H9 (cell line): ENCODE measurements at regions not wholly inside any gene's neighbourhood (a gene's known extent, or its start where the extent isn't known, plus 50 kb on each side); places are given as distances from the start of the nearest gene placed in this dataset.

ENCODE experiments used
- DNase-seq: peaks from one replicate; pipeline ENCODE4 v3.0.0-alpha.2; 2017
- H2AFZ ChIP-seq: one replicate; pipeline ENCODE4 v1.6.1; 2013; ENCODE audit warnings: mild to moderate bottlenecking, low read length, control low read depth, moderate library complexity
- H2AK5ac ChIP-seq: 2 replicates; pipeline ENCODE4 v1.6.1; 2013; ENCODE audit warnings: low read length, control low read depth, mixed read lengths; ENCODE audit not compliant: insufficient read length
- H2BK120ac ChIP-seq: one replicate; pipeline ENCODE4 v1.6.1; 2013; ENCODE audit warnings: low read depth, mild to moderate bottlenecking, low read length, control low read depth, inconsistent platforms; ENCODE audit not compliant: poor library complexity, severe bottlenecking
- H2BK12ac ChIP-seq: 2 replicates; pipeline ENCODE4 v1.6.1; 2013; ENCODE audit warnings: low read length, control low read depth, mixed read lengths, low read depth; ENCODE audit not compliant: insufficient read length
- H2BK15ac ChIP-seq: 2 replicates; pipeline ENCODE4 v1.6.1; 2013; ENCODE audit warnings: low read depth, low read length, control low read depth
- H2BK20ac ChIP-seq: one replicate; pipeline ENCODE4 v1.6.1; 2013; ENCODE audit warnings: low read depth, mild to moderate bottlenecking, low read length, control low read depth, inconsistent platforms; ENCODE audit not compliant: poor library complexity, severe bottlenecking
- H2BK5ac ChIP-seq: 2 replicates; pipeline ENCODE4 v1.6.1; 2013; ENCODE audit warnings: low read length, control low read depth, mixed read lengths; ENCODE audit not compliant: insufficient read length
- H3K14ac ChIP-seq: 2 replicates; pipeline ENCODE4 v1.6.1; 2013; ENCODE audit warnings: low read length, control low read depth; ENCODE audit not compliant: insufficient read depth
- H3K18ac ChIP-seq: 2 replicates; pipeline ENCODE4 v1.6.1; 2013; ENCODE audit warnings: low read depth, mild to moderate bottlenecking, mixed read lengths, low read length, control low read depth; ENCODE audit not compliant: insufficient read length
- H3K23ac ChIP-seq: 2 replicates; pipeline ENCODE4 v1.6.1; 2013; ENCODE audit warnings: low read length, control low read depth, mixed read lengths, low read depth; ENCODE audit not compliant: insufficient read length
- H3K23me2 ChIP-seq: 2 replicates; pipeline ENCODE4 v1.6.1; 2013; ENCODE audit warnings: low read depth, mild to moderate bottlenecking, mixed read lengths, low read length, control low read depth; ENCODE audit not compliant: insufficient read length, poor library complexity, severe bottlenecking
- H3K27ac ChIP-seq: 2 replicates; pipeline ENCODE4 v1.5.1; 2013; ENCODE audit warnings: low read length, control low read depth, mixed read lengths, low read depth; ENCODE audit not compliant: insufficient read length
- H3K27me3 ChIP-seq: 2 replicates; pipeline ENCODE4 v1.6.1; 2013; ENCODE audit warnings: low read length, control low read depth, inconsistent platforms; ENCODE audit not compliant: insufficient read depth
- H3K4ac ChIP-seq: 2 replicates; pipeline ENCODE4 v1.6.1; 2013; ENCODE audit warnings: low read depth, mild to moderate bottlenecking, control low read depth, inconsistent platforms, low read length, moderate library complexity
- H3K4me1 ChIP-seq: 2 replicates; pipeline ENCODE4 v1.6.1; 2013; ENCODE audit warnings: low read length, control low read depth, inconsistent platforms; ENCODE audit not compliant: insufficient read depth
- H3K4me2 ChIP-seq: 2 replicates; pipeline ENCODE4 v1.6.1; 2013; ENCODE audit warnings: low read length, control low read depth, mixed read lengths; ENCODE audit not compliant: insufficient read length, insufficient read depth
- H3K56ac ChIP-seq: 2 replicates; pipeline ENCODE4 v1.6.1; 2013; ENCODE audit warnings: low read depth, mild to moderate bottlenecking, mixed read lengths, low read length, control low read depth; ENCODE audit not compliant: insufficient read length
- H3K79me1 ChIP-seq: 2 replicates; pipeline ENCODE4 v1.6.1; 2013; ENCODE audit warnings: low read depth, mild to moderate bottlenecking, moderate library complexity, low read length, control low read depth, inconsistent platforms; ENCODE audit not compliant: insufficient read depth, poor library complexity, severe bottlenecking
- H3K79me2 ChIP-seq: 2 replicates; pipeline ENCODE4 v1.6.1; 2013; ENCODE audit warnings: low read length, control low read depth, inconsistent platforms; ENCODE audit not compliant: insufficient read depth
- H3K9ac ChIP-seq: 2 replicates; pipeline ENCODE4 v1.6.1; 2013; ENCODE audit warnings: low read length, control low read depth, mixed read lengths; ENCODE audit not compliant: insufficient read length; ENCODE audit errors: extremely low read depth
- H3K9me3 ChIP-seq: one replicate; pipeline ENCODE4 v1.6.1; 2013; ENCODE audit warnings: low read depth, low read length, inconsistent platforms; ENCODE audit not compliant: control insufficient read depth
- H3T11ph ChIP-seq: one replicate; pipeline ENCODE4 v1.6.1; 2013; ENCODE audit warnings: mild to moderate bottlenecking, low read length, control low read depth, inconsistent platforms
- H4K20me1 ChIP-seq: one replicate; pipeline ENCODE4 v1.6.1; 2013; ENCODE audit not compliant: control insufficient read depth, insufficient read length, insufficient read depth
- H4K5ac ChIP-seq: 2 replicates; pipeline ENCODE4 v1.6.1; 2013; ENCODE audit warnings: low read depth, mild to moderate bottlenecking, mixed read lengths, low read length, control low read depth; ENCODE audit not compliant: insufficient read length
- H4K8ac ChIP-seq: replicated peaks from 2 replicates; pipeline ENCODE4 v1.6.1; 2013; ENCODE audit warnings: low read length, control low read depth, mixed read lengths, low read depth; ENCODE audit not compliant: insufficient read length
- H4K91ac ChIP-seq: 2 replicates; pipeline ENCODE4 v1.6.1; 2013; ENCODE audit warnings: low read depth, mild to moderate bottlenecking, moderate library complexity, mixed read lengths, low read length, control low read depth; ENCODE audit not compliant: insufficient read length
- H3K27ac Mint-ChIP-seq, 3 experiments: 2 replicates in 2 of 3; 3 replicates in 1 of 3; pipeline ENCODE4 v1.8.0; 2020 to 2021; ENCODE audit warnings: mixed read lengths in 3 of 3, mild to moderate bottlenecking in 1 of 3, moderate library complexity in 1 of 3
- H3K27me3 Mint-ChIP-seq: 2 replicates; pipeline ENCODE4 v1.8.0; 2021; ENCODE audit warnings: low read depth, mild to moderate bottlenecking, moderate library complexity, mixed read lengths
- H3K36me3 Mint-ChIP-seq, 3 experiments: 2 replicates in 2 of 3; 3 replicates in 1 of 3; pipeline ENCODE4 v1.8.0; 2020 to 2021; ENCODE audit warnings: low read depth in 3 of 3, mixed read lengths in 3 of 3; ENCODE audit not compliant: insufficient read depth in 1 of 3
- H3K4me1 Mint-ChIP-seq, 2 experiments: 2 replicates each; pipeline ENCODE4 v1.8.0; 2020; ENCODE audit warnings: mixed read lengths in 2 of 2
- H3K4me3 Mint-ChIP-seq, 2 experiments: 2 replicates in 1 of 2; 3 replicates in 1 of 2; pipeline ENCODE4 v1.8.0; 2020 to 2021; ENCODE audit warnings: mild to moderate bottlenecking in 2 of 2, mixed read lengths in 2 of 2, moderate library complexity in 1 of 2
- H3K9me3 Mint-ChIP-seq, 2 experiments: 2 replicates in 1 of 2; 3 replicates in 1 of 2; pipeline ENCODE4 v1.8.0; 2020; ENCODE audit warnings: mild to moderate bottlenecking in 2 of 2, mixed read lengths in 2 of 2, moderate library complexity in 1 of 2
- WGBS: extraction: QIAGEN DNeasy Blood & Tissue Kit; methylation state at CpG from one replicate; pipeline ENCODE4 v1.1.7; 2013; ENCODE audit warnings: missing lambda C conversion rate, low lambda C conversion rate, mixed read lengths; ENCODE audit not compliant: insufficient read length; ENCODE audit errors: extremely low coverage; 5-methylcytosine and 5-hydroxymethylcytosine counted together
- TF ChIP-seq, protein P1 (sequence below): fragments of 200-600 bp; sonication (generic); conservative IDR thresholded peaks from 3 replicates; pipeline ENCODE4 v1.8.0; 2021; ENCODE audit warnings: antibody characterized with exemption, mild to moderate bottlenecking

- H3T11ph ChIP-seq, result no peak overlapping the region
- no peaks in the 10 kb centered on the region for H3K23me2 ChIP-seq
These were observed 330.2 kb downstream of the BCKDHB start for GRCh38 chr6:80436663-80437062.

More at GRCh38 chr6:80436663-80437062, 330.2 kb downstream of the BCKDHB start:
- H2BK15ac ChIP-seq, result no peak overlapping the region
- H3K4me2 ChIP-seq, result no peak overlapping the region
- no peaks in the 10 kb centered on the region; the same call in 1 of the 2 replicates for H3K4me1 ChIP-seq
- H3K9ac ChIP-seq, result no peak overlapping the region
- H2BK120ac ChIP-seq, result no peak overlapping the region
- H3K14ac ChIP-seq, result no peak overlapping the region
- no peak overlapping the region for H3K4me3 Mint-ChIP-seq
- no peaks in the 10 kb centered on the region for H3K79me2 ChIP-seq
- H3K79me1 ChIP-seq, result no peaks in the 10 kb centered on the region
- peaks cover 14 to 20% of the 10 kb centered on the region in 2 experiments for H3K4me1 Mint-ChIP-seq
- H4K91ac ChIP-seq, result no peak overlapping the region
- H3K23ac ChIP-seq, result no peak overlapping the region
- no peak overlapping the region for H2BK12ac ChIP-seq
- TF ChIP-seq, protein P1, sequence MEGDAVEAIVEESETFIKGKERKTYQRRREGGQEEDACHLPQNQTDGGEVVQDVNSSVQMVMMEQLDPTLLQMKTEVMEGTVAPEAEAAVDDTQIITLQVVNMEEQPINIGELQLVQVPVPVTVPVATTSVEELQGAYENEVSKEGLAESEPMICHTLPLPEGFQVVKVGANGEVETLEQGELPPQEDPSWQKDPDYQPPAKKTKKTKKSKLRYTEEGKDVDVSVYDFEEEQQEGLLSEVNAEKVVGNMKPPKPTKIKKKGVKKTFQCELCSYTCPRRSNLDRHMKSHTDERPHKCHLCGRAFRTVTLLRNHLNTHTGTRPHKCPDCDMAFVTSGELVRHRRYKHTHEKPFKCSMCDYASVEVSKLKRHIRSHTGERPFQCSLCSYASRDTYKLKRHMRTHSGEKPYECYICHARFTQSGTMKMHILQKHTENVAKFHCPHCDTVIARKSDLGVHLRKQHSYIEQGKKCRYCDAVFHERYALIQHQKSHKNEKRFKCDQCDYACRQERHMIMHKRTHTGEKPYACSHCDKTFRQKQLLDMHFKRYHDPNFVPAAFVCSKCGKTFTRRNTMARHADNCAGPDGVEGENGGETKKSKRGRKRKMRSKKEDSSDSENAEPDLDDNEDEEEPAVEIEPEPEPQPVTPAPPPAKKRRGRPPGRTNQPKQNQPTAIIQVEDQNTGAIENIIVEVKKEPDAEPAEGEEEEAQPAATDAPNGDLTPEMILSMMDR, result no peak
- no peak overlapping the region for H3K18ac ChIP-seq
- no peaks in the 10 kb centered on the region for H3K27me3 Mint-ChIP-seq
- no peak overlapping the region for H3K4ac ChIP-seq
- no peak overlapping the region for H2BK5ac ChIP-seq
- no peaks in the 10 kb centered on the region for H3K9me3 ChIP-seq
- no peak overlapping the region for H3K56ac ChIP-seq
- no peak overlapping the region for H3K27ac ChIP-seq
- H3K27me3 ChIP-seq, result no peaks in the 10 kb centered on the region
- no peak overlapping the region for H2BK20ac ChIP-seq
- H2AFZ ChIP-seq, result no peak overlapping the region
- H4K5ac ChIP-seq, result no peak overlapping the region
- H3K27ac Mint-ChIP-seq, result no peak overlapping the region
- H4K20me1 ChIP-seq, result no peaks in the 10 kb centered on the region
- no peak overlapping the region for H4K8ac ChIP-seq
- no peaks in the 10 kb centered on the region for H3K36me3 Mint-ChIP-seq
- H3K9me3 Mint-ChIP-seq, result no peaks in the 10 kb centered on the region
- H2AK5ac ChIP-seq, result no peak overlapping the region
- WGBS, result no CpG with 5 or more reads among the region's 1 CpG
- no peak for DNase-seq
